ENCODE measurements at regions not wholly inside any gene's neighbourhood (a gene's known extent, or its start where the extent isn't known, plus 50 kb on each side); places are given as distances from the start of the nearest gene placed in this dataset.

GRCh38 chr2:163210430-163210918 is 371.9 kb upstream of the KCNH7 start:
- no peak for TF ChIP-seq EP300 (conservative IDR thresholded peaks at IDR 0.05; ENCODE audit: poor library complexity, severe bottlenecking)
- TF ChIP-seq, protein P1, sequence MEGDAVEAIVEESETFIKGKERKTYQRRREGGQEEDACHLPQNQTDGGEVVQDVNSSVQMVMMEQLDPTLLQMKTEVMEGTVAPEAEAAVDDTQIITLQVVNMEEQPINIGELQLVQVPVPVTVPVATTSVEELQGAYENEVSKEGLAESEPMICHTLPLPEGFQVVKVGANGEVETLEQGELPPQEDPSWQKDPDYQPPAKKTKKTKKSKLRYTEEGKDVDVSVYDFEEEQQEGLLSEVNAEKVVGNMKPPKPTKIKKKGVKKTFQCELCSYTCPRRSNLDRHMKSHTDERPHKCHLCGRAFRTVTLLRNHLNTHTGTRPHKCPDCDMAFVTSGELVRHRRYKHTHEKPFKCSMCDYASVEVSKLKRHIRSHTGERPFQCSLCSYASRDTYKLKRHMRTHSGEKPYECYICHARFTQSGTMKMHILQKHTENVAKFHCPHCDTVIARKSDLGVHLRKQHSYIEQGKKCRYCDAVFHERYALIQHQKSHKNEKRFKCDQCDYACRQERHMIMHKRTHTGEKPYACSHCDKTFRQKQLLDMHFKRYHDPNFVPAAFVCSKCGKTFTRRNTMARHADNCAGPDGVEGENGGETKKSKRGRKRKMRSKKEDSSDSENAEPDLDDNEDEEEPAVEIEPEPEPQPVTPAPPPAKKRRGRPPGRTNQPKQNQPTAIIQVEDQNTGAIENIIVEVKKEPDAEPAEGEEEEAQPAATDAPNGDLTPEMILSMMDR (IDR thresholded peaks at IDR 0.05; ENCODE audit: poor library complexity, severe bottlenecking): no peak
- no peak for TF ChIP-seq EZH2 (IDR thresholded peaks at IDR 0.05; ENCODE audit: borderline replicate concordance, insufficient read depth, low read length, poor library complexity, severe bottlenecking)
- no peak for TF ChIP-seq TAF1 (IDR thresholded peaks at IDR 0.05; ENCODE audit: low read depth)
- no peak for TF ChIP-seq REST (IDR thresholded peaks at IDR 0.05; ENCODE audit: borderline replicate concordance)
- no peak for TF ChIP-seq SMC3 (conservative IDR thresholded peaks at IDR 0.05; ENCODE audit: poor library complexity)
- TF ChIP-seq POLR2AphosphoS5 (IDR thresholded peaks at IDR 0.05): no peak
- no peak for TF ChIP-seq MXI1 (conservative IDR thresholded peaks at IDR 0.05; ENCODE audit: poor library complexity, severe bottlenecking)
- TF ChIP-seq RAD21 (conservative IDR thresholded peaks at IDR 0.05): no peak
